DMS53 treated with DMSO at 0.1 percent for 48 hours (cell line): ENCODE measurements at regions not wholly inside any gene's neighbourhood (a gene's known extent, or its start where the extent isn't known, plus 50 kb on each side); places are given as distances from the start of the nearest gene placed in this dataset.
"Not testable (repeated sequence)": the region's sequence is repeated elsewhere in the genome, so short reads cannot be mapped to it uniquely, and the experiment has no call there.

Experiments used
- DNase-seq: peaks from one replicate; lab custom pipeline; 2025; ENCODE audit not compliant: unreplicated experiment; lab: John Stamatoyannopoulos, UW

- DNase-seq = no peak
Observed at GRCh38 chr3:20516311-20516710, 330.3 kb upstream of the SGO1 start.

- DNase-seq = no peak
Observed at GRCh38 chr3:20515834-20516233, 329.8 kb upstream of the SGO1 start.

GRCh38 chr3:20511863-20512505 is 326.0 kb upstream of the SGO1 start:
- peak; percentile 19 for DNase-seq

GRCh38 chr3:20510396-20510795 is 324.4 kb upstream of the SGO1 start:
- no peak for DNase-seq

GRCh38 chr3:20503394-20504082 is 317.5 kb upstream of the SGO1 start:
- DNase-seq = no peak

GRCh38 chr3:20490996-20491395 is 305.0 kb upstream of the SGO1 start:
- no peak for DNase-seq

GRCh38 chr3:20488151-20488550 is 302.1 kb upstream of the SGO1 start:
- DNase-seq = no peak

- no peak for DNase-seq
Observed at GRCh38 chr3:20484126-20484525, 298.1 kb upstream of the SGO1 start.

- no peak for DNase-seq
Observed at GRCh38 chr3:20482350-20482749, 296.3 kb upstream of the SGO1 start.

GRCh38 chr3:20480786-20481365 is 294.9 kb upstream of the SGO1 start:
- no peak for DNase-seq

GRCh38 chr3:20478436-20478835 is 292.4 kb upstream of the SGO1 start:
- no peak for DNase-seq

GRCh38 chr3:20464237-20464636 is 278.2 kb upstream of the SGO1 start:
- DNase-seq = not testable (repeated sequence)

GRCh38 chr3:20462723-20463122 is 276.7 kb upstream of the SGO1 start:
- DNase-seq = no peak

- no peak for DNase-seq
Observed at GRCh38 chr3:20462226-20462625, 276.2 kb upstream of the SGO1 start.

GRCh38 chr3:20458994-20459716 is 273.1 kb upstream of the SGO1 start:
- no peak for DNase-seq

GRCh38 chr3:20456511-20456910 is 270.5 kb upstream of the SGO1 start:
- no peak for DNase-seq

GRCh38 chr3:20451170-20451569 is 265.2 kb upstream of the SGO1 start:
- no peak for DNase-seq

GRCh38 chr3:20450611-20451010 is 264.6 kb upstream of the SGO1 start:
- DNase-seq = no peak

- DNase-seq = no peak
Observed at GRCh38 chr3:20442846-20443245, 256.8 kb upstream of the SGO1 start.

GRCh38 chr3:20427268-20427667 is 241.3 kb upstream of the SGO1 start:
- DNase-seq = not testable (repeated sequence)

GRCh38 chr3:20425138-20425537 is 239.1 kb upstream of the SGO1 start:
- no peak for DNase-seq

- DNase-seq = no peak
Observed at GRCh38 chr3:20424086-20424485, 238.1 kb upstream of the SGO1 start.
